Uterus (tissue), 3 donors: ENCODE measurements at regions not wholly inside any gene's neighbourhood (a gene's known extent, or its start where the extent isn't known, plus 50 kb on each side); places are given as distances from the start of the nearest gene placed in this dataset.

Source experiments
- DNase-seq, 2 donors: peaks; one replicate each; pipeline ENCODE4 v3.0.0-alpha.2; 2019 to 2020
- H3K27ac ChIP-seq, 2 donors: fragments of 200-600 bp; sonication (generic); 1 replicate in 1 of 2; 2 replicates in 1 of 2; pipeline ENCODE4 v1.5.1; 2016 to 2018
- H3K27me3 ChIP-seq, 2 donors: fragments of 200-600 bp; sonication (generic); one replicate each; pipeline ENCODE4 v1.5.1; 2018 to 2019; ENCODE audit warnings: control low read depth in 1 of 2
- H3K36me3 ChIP-seq, 2 donors: fragments of 200-600 bp; sonication (generic); one replicate each; pipeline ENCODE4 v1.5.1; 2019; ENCODE audit warnings: control low read depth in 1 of 2
- H3K4me1 ChIP-seq, 2 donors: fragments of 200-600 bp; sonication (generic); one replicate each; pipeline ENCODE4 v1.5.1; 2018 to 2019; ENCODE audit warnings: control low read depth in 1 of 2
- H3K4me3 ChIP-seq, 2 donors: fragments of 200-600 bp; sonication (generic); 1 replicate in 1 of 2; 2 replicates in 1 of 2; pipeline ENCODE4 v1.5.1; 2018 to 2019; ENCODE audit warnings: mild to moderate bottlenecking in 1 of 2
- H3K9me3 ChIP-seq, 2 donors: fragments of 200-600 bp; sonication (generic); one replicate each; pipeline ENCODE4 v1.5.1; 2019; ENCODE audit warnings: control low read depth in 1 of 2
- POLR2A ChIP-seq, 2 donors: fragments of 450-650 bp; IDR thresholded peaks; one replicate each; pipeline ENCODE4 v1.6.1; 2016; ENCODE audit warnings: antibody characterized with exemption in 2 of 2, mild to moderate bottlenecking in 1 of 2, moderate library complexity in 1 of 2
- intact Hi-C: fragments of 100-400 bp; cut with DNase I; formaldehyde crosslinking; loops from one replicate; pipeline ENCODE4 v1.15.1; 2023; ENCODE audit warnings: low total_unique reads
- TF ChIP-seq, protein P1 (sequence below), 4 experiments: fragments of 200-600 bp in 2 of 4; fragments of 450-650 bp in 2 of 4; sonication (generic) in 2 of 4; IDR thresholded peaks; one replicate each; pipeline ENCODE4 v1.5.1; 2016 to 2019; ENCODE audit warnings: antibody characterized with exemption in 4 of 4, mild to moderate bottlenecking in 2 of 4, moderate library complexity in 1 of 4
- donor health status: DM: yes; HTN: yes; CAD: no.

DNA sequence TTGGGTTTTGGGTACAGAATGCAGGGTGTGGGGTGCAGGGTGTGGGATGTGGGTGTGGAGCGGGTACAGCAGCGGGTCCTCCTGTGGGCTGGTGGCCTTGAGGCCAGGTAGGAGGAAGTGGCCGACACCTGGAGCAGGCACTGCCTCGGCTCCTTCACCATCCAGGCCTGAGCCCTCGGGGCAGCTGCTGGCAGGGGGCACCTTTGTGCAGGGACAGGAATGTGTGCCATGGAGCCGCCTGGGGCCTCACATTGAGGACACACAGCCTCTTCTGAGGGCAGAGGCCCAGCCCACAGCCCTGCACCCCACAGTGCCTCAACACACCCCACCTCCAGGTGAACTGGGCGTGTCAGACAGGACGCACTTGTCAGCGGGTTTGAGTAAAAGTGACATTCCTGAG, 984.0 kb downstream of the BRD1 start:
- no peaks in the 10 kb centered on the region for H3K27me3 ChIP-seq
- TF ChIP-seq, protein P1, sequence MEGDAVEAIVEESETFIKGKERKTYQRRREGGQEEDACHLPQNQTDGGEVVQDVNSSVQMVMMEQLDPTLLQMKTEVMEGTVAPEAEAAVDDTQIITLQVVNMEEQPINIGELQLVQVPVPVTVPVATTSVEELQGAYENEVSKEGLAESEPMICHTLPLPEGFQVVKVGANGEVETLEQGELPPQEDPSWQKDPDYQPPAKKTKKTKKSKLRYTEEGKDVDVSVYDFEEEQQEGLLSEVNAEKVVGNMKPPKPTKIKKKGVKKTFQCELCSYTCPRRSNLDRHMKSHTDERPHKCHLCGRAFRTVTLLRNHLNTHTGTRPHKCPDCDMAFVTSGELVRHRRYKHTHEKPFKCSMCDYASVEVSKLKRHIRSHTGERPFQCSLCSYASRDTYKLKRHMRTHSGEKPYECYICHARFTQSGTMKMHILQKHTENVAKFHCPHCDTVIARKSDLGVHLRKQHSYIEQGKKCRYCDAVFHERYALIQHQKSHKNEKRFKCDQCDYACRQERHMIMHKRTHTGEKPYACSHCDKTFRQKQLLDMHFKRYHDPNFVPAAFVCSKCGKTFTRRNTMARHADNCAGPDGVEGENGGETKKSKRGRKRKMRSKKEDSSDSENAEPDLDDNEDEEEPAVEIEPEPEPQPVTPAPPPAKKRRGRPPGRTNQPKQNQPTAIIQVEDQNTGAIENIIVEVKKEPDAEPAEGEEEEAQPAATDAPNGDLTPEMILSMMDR (IDR thresholded peaks at IDR 0.05), result no peak
- TF ChIP-seq POLR2A (IDR thresholded peaks at IDR 0.05), result no peak

DNA sequence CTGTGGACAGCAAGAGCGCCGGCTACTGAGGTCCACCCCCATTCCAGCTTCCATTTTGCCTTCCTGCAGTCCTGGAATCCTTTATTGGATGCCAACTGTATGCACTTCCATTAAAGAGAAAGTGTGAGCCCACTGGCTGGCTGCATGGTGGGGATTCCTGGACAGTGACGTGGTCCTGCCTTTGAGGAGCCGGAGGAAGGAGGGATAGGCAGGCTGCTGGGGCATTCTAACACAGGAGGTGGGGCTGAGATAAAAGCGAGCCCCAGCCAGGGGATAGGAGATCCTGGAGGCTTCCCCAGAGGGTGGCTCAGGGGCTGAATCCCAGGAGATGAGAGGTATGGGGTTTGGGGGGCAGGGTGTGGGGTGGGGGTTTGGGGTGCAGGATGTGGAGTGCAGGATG, 984.7 kb downstream of the BRD1 start:
- no peaks in the 10 kb centered on the region for H3K9me3 ChIP-seq
- DNase-seq, result no peak
- TF ChIP-seq, protein P1 (IDR thresholded peaks at IDR 0.05), result no peak
- TF ChIP-seq POLR2A (IDR thresholded peaks at IDR 0.05), result no peak
- no peaks in the 10 kb centered on the region for H3K4me1 ChIP-seq
- no peaks in the 10 kb centered on the region for H3K27me3 ChIP-seq
- no peak overlapping the region for H3K4me3 ChIP-seq
- intact Hi-C loops, result no loop called here
- no peaks in the 10 kb centered on the region for H3K36me3 ChIP-seq
- no peak overlapping the region for H3K27ac ChIP-seq

More for the DNA sequence above, 984.0 kb downstream of the BRD1 start:
- no peaks in the 10 kb centered on the region for H3K36me3 ChIP-seq
- no peaks in the 10 kb centered on the region for H3K4me1 ChIP-seq
- H3K9me3 ChIP-seq, result no peaks in the 10 kb centered on the region
- intact Hi-C loops, result no loop called here
- DNase-seq, result no peak
- no peak overlapping the region for H3K4me3 ChIP-seq
- H3K27ac ChIP-seq, result no peak overlapping the region

DNA sequence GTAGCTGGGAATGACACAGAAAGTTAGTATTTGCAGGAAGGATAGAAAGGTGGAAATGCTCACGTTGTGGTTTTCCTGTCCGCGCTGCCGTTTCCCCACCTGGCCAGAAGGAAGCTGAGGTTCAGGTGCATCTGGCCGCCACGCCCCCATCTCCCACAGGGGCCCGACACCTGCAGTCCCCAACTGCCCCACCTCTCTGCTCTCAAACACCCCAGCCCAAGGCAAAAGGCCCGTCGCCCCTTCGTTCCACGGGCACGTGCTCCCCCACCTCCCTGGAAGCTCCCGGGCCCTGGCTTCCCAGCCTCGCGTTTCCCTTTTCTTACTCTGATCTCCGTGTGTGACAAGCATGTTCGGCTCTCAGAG, 985.1 kb downstream of the BRD1 start:
- Histone ChIP-seq H3K36me3 (no peaks in the 10 kb centered on the region), H3K9me3 (no peaks in the 10 kb centered on the region), H3K27ac (no peak overlapping the region), H3K4me3 (no peak overlapping the region), H3K4me1 (no peaks in the 10 kb centered on the region), H3K27me3 (no peaks in the 10 kb centered on the region)
- no peak for TF ChIP-seq POLR2A (IDR thresholded peaks at IDR 0.05)
- TF ChIP-seq, protein P1 (IDR thresholded peaks at IDR 0.05), result no peak
- intact Hi-C loops, result no loop called here
- DNase-seq, result no peak

GRCh38 chr22:48841881-48842582, 985.6 kb downstream of the BRD1 start:
- no peaks in the 10 kb centered on the region for H3K4me1 ChIP-seq
- H3K36me3 ChIP-seq, result no peaks in the 10 kb centered on the region
- H3K27ac ChIP-seq, result no peak overlapping the region
- no peak overlapping the region for H3K4me3 ChIP-seq
- H3K9me3 ChIP-seq, result no peaks in the 10 kb centered on the region
- intact Hi-C loops, result no loop called here
- no peaks in the 10 kb centered on the region for H3K27me3 ChIP-seq
- TF ChIP-seq POLR2A (IDR thresholded peaks at IDR 0.05), result no peak
- TF ChIP-seq, protein P1 (IDR thresholded peaks at IDR 0.05), result no peak
- no peak for DNase-seq

DNA sequence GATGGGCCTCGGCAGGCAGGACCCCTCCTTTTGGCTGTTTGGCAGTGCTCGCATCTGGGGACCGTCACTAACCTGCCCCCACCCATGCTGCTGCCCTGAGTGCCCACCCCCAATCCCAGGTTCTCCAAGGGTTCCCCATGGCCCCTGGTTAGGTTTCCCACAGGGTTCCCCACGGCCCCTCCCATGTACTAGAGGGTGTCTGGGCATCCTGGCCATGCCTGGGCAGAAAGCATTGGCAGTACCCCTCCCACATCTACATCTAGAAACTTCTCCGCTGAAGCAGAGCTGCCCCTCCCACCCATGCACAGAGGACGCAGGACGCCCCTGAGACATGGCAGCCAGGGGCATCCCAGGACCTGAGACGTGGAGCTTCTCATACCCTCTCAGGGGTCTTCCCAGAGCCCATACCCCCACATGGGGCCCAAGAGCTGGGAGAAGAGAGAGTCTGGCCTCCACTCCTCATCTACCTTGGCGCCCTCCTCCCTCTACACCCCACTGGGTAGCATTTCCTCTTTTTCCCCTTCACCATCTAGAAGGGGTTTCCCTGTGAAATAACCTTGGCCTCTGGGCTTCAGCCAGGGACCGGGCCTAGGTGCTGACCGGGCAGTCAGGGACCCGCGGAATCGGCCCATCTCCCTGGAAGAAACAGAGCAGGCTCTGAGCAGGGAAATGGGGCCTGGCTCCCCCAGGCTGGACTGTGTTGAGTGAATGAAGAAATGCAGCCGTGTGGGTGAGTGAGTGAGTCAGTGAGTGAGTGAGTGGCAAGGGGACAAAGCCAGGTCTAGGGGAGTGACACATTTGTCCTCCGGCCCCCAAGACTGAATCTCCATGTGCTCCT, 987.3 kb downstream of the BRD1 start:
- H3K27me3 ChIP-seq, result no peaks in the 10 kb centered on the region

More for the DNA sequence above, 987.3 kb downstream of the BRD1 start:
- no peak for DNase-seq
- no peaks in the 10 kb centered on the region for H3K4me1 ChIP-seq
- H3K4me3 ChIP-seq, result no peak overlapping the region
- no peaks in the 10 kb centered on the region for H3K36me3 ChIP-seq
- TF ChIP-seq, protein P1 (IDR thresholded peaks at IDR 0.05), result no peak
- no peak overlapping the region for H3K27ac ChIP-seq
- no peaks in the 10 kb centered on the region for H3K9me3 ChIP-seq
- intact Hi-C loops, result no loop called here
